ENCODE measurements at regions not wholly inside any gene's neighbourhood (a gene's known extent, or its start where the extent isn't known, plus 50 kb on each side); places are given as distances from the start of the nearest gene placed in this dataset.

GRCh38 chr13:78736142-78736541 is 77.2 kb upstream of the OBI1 start:
- no peak overlapping the region for H3K27ac ChIP-seq (ENCODE audit: low read depth, low read length)
- H3K4me3 ChIP-seq (ENCODE audit: insufficient read depth, low read depth, low read length), result no peak overlapping the region
- no peak overlapping the region for H2AFZ ChIP-seq (ENCODE audit: low read depth, low read length)
- H3K9me3 ChIP-seq (ENCODE audit: insufficient read depth, low read depth, low read length), result no peaks in the 10 kb centered on the region
- no peak overlapping the region for H3K4me2 ChIP-seq (ENCODE audit: low read length)
- no peaks in the 10 kb centered on the region for H3K79me2 ChIP-seq (ENCODE audit: insufficient read depth, low read length)
- no peaks in the 10 kb centered on the region for H3K27me3 Mint-ChIP-seq (ENCODE audit: low read depth, unreplicated experiment)
- TF ChIP-seq CTCF (IDR thresholded peaks at IDR 0.05; ENCODE audit: insufficient read depth, low read depth, low read length) (no peak), EZH2 (IDR thresholded peaks at IDR 0.05; ENCODE audit: insufficient read depth, low read length) (no peak)
- no peaks in the 10 kb centered on the region for H3K9me3 Mint-ChIP-seq (ENCODE audit: unreplicated experiment)
- no peak overlapping the region for H3K4me3 Mint-ChIP-seq (ENCODE audit: unreplicated experiment)
- no peak overlapping the region for H3K27ac Mint-ChIP-seq (ENCODE audit: unreplicated experiment)
- H3K4me1 Mint-ChIP-seq (ENCODE audit: low read depth, unreplicated experiment), result no peaks in the 10 kb centered on the region
- no peaks in the 10 kb centered on the region for H3K36me3 Mint-ChIP-seq (ENCODE audit: low read depth, unreplicated experiment)
- no peaks in the 10 kb centered on the region for H3K36me3 ChIP-seq (ENCODE audit: insufficient read depth, low read length)
- no peak for DNase-seq (ENCODE audit: low read depth)
- no peak overlapping the region for H3K9ac ChIP-seq (ENCODE audit: low read length)
- no peaks in the 10 kb centered on the region for H3K27me3 ChIP-seq (ENCODE audit: insufficient read depth, low read length)
- H4K20me1 ChIP-seq (ENCODE audit: insufficient read depth, low read length), result no peaks in the 10 kb centered on the region
- no peaks in the 10 kb centered on the region for H3K4me1 ChIP-seq (ENCODE audit: insufficient read depth, low read length)
- FAIRE-seq, result no peak

GRCh38 chr13:78732445-78733017 is 73.6 kb upstream of the OBI1 start:
- H3K36me3 ChIP-seq (ENCODE audit: insufficient read depth, low read length), result no peaks in the 10 kb centered on the region

More at GRCh38 chr13:78732445-78733017, 73.6 kb upstream of the OBI1 start:
- no peaks in the 10 kb centered on the region for H4K20me1 ChIP-seq (ENCODE audit: insufficient read depth, low read length)
- no peak overlapping the region for H3K27ac Mint-ChIP-seq (ENCODE audit: unreplicated experiment)
- H2AFZ ChIP-seq (ENCODE audit: low read depth, low read length), result no peak overlapping the region
- H3K9ac ChIP-seq (ENCODE audit: low read length), result no peak overlapping the region
- no peak overlapping the region for H3K4me3 ChIP-seq (ENCODE audit: insufficient read depth, low read depth, low read length)
- no peaks in the 10 kb centered on the region for H3K36me3 Mint-ChIP-seq (ENCODE audit: low read depth, unreplicated experiment)
- no peaks in the 10 kb centered on the region for H3K9me3 Mint-ChIP-seq (ENCODE audit: unreplicated experiment)
- H3K4me2 ChIP-seq (ENCODE audit: low read length), result no peak overlapping the region
- no peaks in the 10 kb centered on the region for H3K27me3 ChIP-seq (ENCODE audit: insufficient read depth, low read length)
- H3K4me1 Mint-ChIP-seq (ENCODE audit: low read depth, unreplicated experiment), result no peaks in the 10 kb centered on the region
- H3K4me1 ChIP-seq (ENCODE audit: insufficient read depth, low read length), result no peaks in the 10 kb centered on the region
- no peaks in the 10 kb centered on the region for H3K79me2 ChIP-seq (ENCODE audit: insufficient read depth, low read length)
- no peak overlapping the region for H3K4me3 Mint-ChIP-seq (ENCODE audit: unreplicated experiment)
- no peaks in the 10 kb centered on the region for H3K27me3 Mint-ChIP-seq (ENCODE audit: low read depth, unreplicated experiment)
- TF ChIP-seq CTCF (IDR thresholded peaks at IDR 0.05; ENCODE audit: insufficient read depth, low read depth, low read length) (no peak), EZH2 (IDR thresholded peaks at IDR 0.05; ENCODE audit: insufficient read depth, low read length) (no peak)
- DNase-seq (ENCODE audit: low read depth), result no peak
- H3K9me3 ChIP-seq (ENCODE audit: insufficient read depth, low read depth, low read length), result no peaks in the 10 kb centered on the region
- no peak overlapping the region for H3K27ac ChIP-seq (ENCODE audit: low read depth, low read length)
- no peak for FAIRE-seq

Data from astrocyte (in vitro differentiated cells and primary cell).